ENCODE measurements at regions not wholly inside any gene's neighbourhood (a gene's known extent, or its start where the extent isn't known, plus 50 kb on each side); places are given as distances from the start of the nearest gene placed in this dataset.

- 23% methylated on average over 5 of the region's 5 CpGs for WGBS (ENCODE audit: insufficient coverage, insufficient replicate concordance, low lambda C conversion rate, missing lambda C conversion rate)
- POLR2A ChIA-PET: no interaction called here
- TF ChIP-seq IKZF2 (IDR thresholded peaks at IDR 0.05) (no peak), ATF2 (IDR thresholded peaks at IDR 0.05; ENCODE audit: low read length) (no peak), BHLHE40 (IDR thresholded peaks at IDR 0.05; ENCODE audit: borderline replicate concordance in 1 of 2, low read depth in 2 of 2, low read length in 1 of 2) (no peak), ZBTB4 (CRISPR knock-in tag; IDR thresholded peaks at IDR 0.05) (no peak), ATF3 (IDR thresholded peaks at IDR 0.05; ENCODE audit: borderline replicate concordance, extremely low read depth, low read depth, low read length) (no peak), BMI1 (IDR thresholded peaks at IDR 0.05; ENCODE audit: borderline replicate concordance) (no peak), POLR2AphosphoS5 (IDR thresholded peaks at IDR 0.05; ENCODE audit: low read length) (no peak), PML (IDR thresholded peaks at IDR 0.05; ENCODE audit: low read length) (no peak), CUX1 (IDR thresholded peaks at IDR 0.05; ENCODE audit: insufficient replicate concordance, low read depth, low read length) (no peak), MLLT1 (IDR thresholded peaks at IDR 0.05) (no peak)
Measured at GRCh38 chr7:54817152-54817551, 58.1 kb upstream of the SEC61G start.

More at GRCh38 chr7:54817152-54817551, 58.1 kb upstream of the SEC61G start:
- Histone ChIP-seq H3K79me2 (ENCODE audit: control insufficient read depth, insufficient read depth, low read length) (no peaks in the 10 kb centered on the region), H3K9me3 (replicated peaks; ENCODE audit: control insufficient read depth, insufficient read depth, low read length) (no peaks in the 10 kb centered on the region), H3K4me3 (no peak overlapping the region), H2AFZ (ENCODE audit: control insufficient read depth, low read depth, low read length) (no peak overlapping the region), H3K9ac (ENCODE audit: control insufficient read depth, insufficient read depth, low read length) (no peak overlapping the region), H3K36me3 (ENCODE audit: control insufficient read depth in 2 of 2, insufficient read depth in 2 of 2, low read length in 1 of 2) (no peaks in the 10 kb centered on the region), H3K4me1 (ENCODE audit: control insufficient read depth, insufficient read depth, low read length) (no peaks in the 10 kb centered on the region), H3K27me3 (replicated peaks in 1 of 2; ENCODE audit: control insufficient read depth in 2 of 2, insufficient read depth in 2 of 2, low read length in 1 of 2) (no peaks in the 10 kb centered on the region), H4K20me1 (ENCODE audit: control insufficient read depth, insufficient read depth) (no peaks in the 10 kb centered on the region), H3K4me2 (ENCODE audit: control insufficient read depth, insufficient read depth) (no peak overlapping the region), H3K27ac (ENCODE audit: control insufficient read depth, insufficient read depth) (no peak overlapping the region)
- SMC1A ChIA-PET (ENCODE audit: uncharacterized antibody, unreplicated experiment): no interaction called here
- no peak for FAIRE-seq
- ATAC-seq: no peak
- no peak for DNase-seq (ENCODE audit: low read depth, low spot score)
- no TSS peak for BruUV-seq (replicated peaks)
- intact Hi-C loops (cut with micrococcal nuclease; ENCODE audit: unreplicated experiment) (no loop called here), in situ Hi-C loops (cut with MboI) (no loop called here)
- CTCF ChIA-PET: interaction anchor here (0.6 to 1.3 kb wide), 2 partner anchors 163 to 437 kb away, joined by 4 to 5 read pairs; no protein-coding TSS in a partner anchor
- RAD21 ChIA-PET (ENCODE audit: unreplicated experiment): interaction anchor here (0.9 kb wide), 1 partner anchor 431 kb away, joined by 3 read pairs; no protein-coding TSS in a partner anchor
